ENCODE measurements at regions not wholly inside any gene's neighbourhood (a gene's known extent, or its start where the extent isn't known, plus 50 kb on each side); places are given as distances from the start of the nearest gene placed in this dataset.
"Not testable (repeated sequence)": the region's sequence is repeated elsewhere in the genome, so short reads cannot be mapped to it uniquely, and the experiment has no call there.

- Histone ChIP-seq H3K27me3 (ENCODE audit: insufficient read depth, low read depth, severe bottlenecking) (peaks cover 5% of the 10 kb centered on the region), H3K4me3 (ENCODE audit: low read depth, low read length) (no peak overlapping the region), H3K36me3 (no peaks in the 10 kb centered on the region), H3K9me3 (ENCODE audit: severe bottlenecking) (no peaks in the 10 kb centered on the region), H3K27ac (no peak overlapping the region)
- DNase-seq: peak; percentile 13
- peak; percentile 59 for TF ChIP-seq CTCF (IDR thresholded peaks at IDR 0.05; ENCODE audit: low read depth, low read length)
Observed at GRCh38 chrX:65451663-65452062, 82.9 kb downstream of the LAS1L start.

DNA sequence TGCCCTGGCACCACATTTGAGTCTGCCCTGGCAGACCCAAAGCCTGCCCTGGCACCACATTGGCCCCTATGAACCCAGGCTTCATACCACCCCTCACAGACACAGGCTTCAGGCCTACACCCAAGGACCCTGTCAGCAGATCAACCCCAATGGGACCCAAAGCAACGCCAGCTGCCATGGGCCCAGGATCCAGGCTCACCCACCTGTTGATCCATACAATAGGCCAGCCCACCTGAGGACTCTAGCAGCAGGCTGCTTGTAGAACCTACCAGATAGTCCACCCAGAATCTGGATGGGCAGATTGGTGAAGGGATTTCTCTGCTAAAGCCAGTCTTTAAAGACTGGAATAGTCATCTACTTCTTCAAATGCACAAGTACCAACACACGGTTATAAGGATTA, 114.4 kb downstream of the LAS1L start:
- no peaks in the 10 kb centered on the region for H3K9me3 ChIP-seq (ENCODE audit: severe bottlenecking)
- H3K27me3 ChIP-seq (ENCODE audit: insufficient read depth, low read depth, severe bottlenecking): peaks cover 10% of the 10 kb centered on the region
- H3K4me3 ChIP-seq (ENCODE audit: low read depth, low read length): no peak overlapping the region
- no peak for DNase-seq
- TF ChIP-seq CTCF (IDR thresholded peaks at IDR 0.05; ENCODE audit: low read depth, low read length): no peak
- no peak overlapping the region for H3K27ac ChIP-seq
- no peaks in the 10 kb centered on the region for H3K36me3 ChIP-seq

GRCh38 chrX:65407662-65408061, 126.9 kb downstream of the LAS1L start:
- H3K27ac ChIP-seq; H3K36me3 ChIP-seq; DNase-seq; H3K4me3 ChIP-seq (ENCODE audit: low read depth, low read length); H3K9me3 ChIP-seq (ENCODE audit: severe bottlenecking): not testable (repeated sequence)
- peaks cover 37% of the 10 kb centered on the region for H3K27me3 ChIP-seq (ENCODE audit: insufficient read depth, low read depth, severe bottlenecking)

DNA sequence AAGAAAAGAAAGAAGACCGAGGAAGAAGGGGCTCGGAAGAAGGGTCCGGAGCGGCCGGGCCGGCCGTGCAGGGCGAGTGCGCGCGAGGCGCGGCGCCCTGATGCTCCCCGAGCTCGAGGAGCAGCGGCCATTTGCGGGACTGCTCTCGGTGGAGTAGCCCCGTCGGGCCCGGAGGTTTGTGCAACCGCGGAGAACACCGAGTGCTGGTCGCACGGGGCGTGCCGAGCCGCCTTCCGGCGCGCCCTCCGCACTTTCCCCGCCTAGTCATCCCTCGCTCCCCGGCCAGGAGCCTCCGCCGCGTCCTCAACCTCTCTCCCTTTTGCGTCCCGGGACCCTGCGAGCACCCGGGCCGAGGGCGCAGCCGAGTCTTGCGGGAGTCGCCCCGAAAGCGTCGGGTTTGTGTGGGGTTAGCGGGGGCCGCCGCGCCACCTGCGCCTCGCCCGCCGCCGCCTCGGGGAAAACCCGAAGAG, 127.4 kb downstream of the LAS1L start:
- Histone ChIP-seq H3K36me3 (no peaks in the 10 kb centered on the region), H3K9me3 (ENCODE audit: severe bottlenecking) (no peaks in the 10 kb centered on the region), H3K4me3 (ENCODE audit: low read depth, low read length) (no peak overlapping the region), H3K27me3 (ENCODE audit: insufficient read depth, low read depth, severe bottlenecking) (peaks cover 36% of the 10 kb centered on the region), H3K27ac (no peak overlapping the region)
- no peak for TF ChIP-seq CTCF (IDR thresholded peaks at IDR 0.05; ENCODE audit: low read depth, low read length)
- no peak for DNase-seq

GRCh38 chrX:65406532-65406931, 128.1 kb downstream of the LAS1L start:
- H3K9me3 ChIP-seq (ENCODE audit: severe bottlenecking): no peaks in the 10 kb centered on the region
- no peak overlapping the region for H3K4me3 ChIP-seq (ENCODE audit: low read depth, low read length)
- peaks cover 33% of the 10 kb centered on the region for H3K27me3 ChIP-seq (ENCODE audit: insufficient read depth, low read depth, severe bottlenecking)
- no peaks in the 10 kb centered on the region for H3K36me3 ChIP-seq
- TF ChIP-seq CTCF (IDR thresholded peaks at IDR 0.05; ENCODE audit: low read depth, low read length): no peak
- DNase-seq: no peak
- H3K27ac ChIP-seq: no peak overlapping the region

DNA sequence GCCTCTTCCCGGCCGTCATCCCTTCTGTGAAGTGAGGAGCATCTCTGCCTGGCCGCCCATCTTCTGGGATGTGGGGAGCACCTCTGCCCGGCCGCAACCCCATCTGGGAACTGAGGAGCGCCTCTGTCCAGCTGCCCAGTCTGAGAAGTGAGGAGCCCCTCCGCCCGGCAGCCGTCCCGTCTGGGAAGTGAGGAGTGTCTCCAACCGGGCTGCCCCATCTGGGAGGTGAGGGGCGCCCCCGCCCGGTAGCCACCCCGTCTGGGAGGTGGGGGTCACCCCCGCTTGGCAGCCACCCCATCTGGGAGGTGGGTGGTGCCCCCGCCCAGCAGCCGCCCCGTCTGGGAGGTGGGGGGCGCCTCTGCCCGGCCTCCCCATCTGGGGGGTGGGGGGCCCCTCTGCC, 142.3 kb downstream of the LAS1L start:
- TF ChIP-seq CTCF (IDR thresholded peaks at IDR 0.05; ENCODE audit: low read depth, low read length): no peak
- no peak for DNase-seq
- Histone ChIP-seq H3K9me3 (ENCODE audit: severe bottlenecking) (peaks cover 4% of the 10 kb centered on the region), H3K4me3 (ENCODE audit: low read depth, low read length) (no peak overlapping the region), H3K36me3 (no peaks in the 10 kb centered on the region), H3K27me3 (ENCODE audit: insufficient read depth, low read depth, severe bottlenecking) (peaks cover 13% of the 10 kb centered on the region), H3K27ac (no peak overlapping the region)

DNA sequence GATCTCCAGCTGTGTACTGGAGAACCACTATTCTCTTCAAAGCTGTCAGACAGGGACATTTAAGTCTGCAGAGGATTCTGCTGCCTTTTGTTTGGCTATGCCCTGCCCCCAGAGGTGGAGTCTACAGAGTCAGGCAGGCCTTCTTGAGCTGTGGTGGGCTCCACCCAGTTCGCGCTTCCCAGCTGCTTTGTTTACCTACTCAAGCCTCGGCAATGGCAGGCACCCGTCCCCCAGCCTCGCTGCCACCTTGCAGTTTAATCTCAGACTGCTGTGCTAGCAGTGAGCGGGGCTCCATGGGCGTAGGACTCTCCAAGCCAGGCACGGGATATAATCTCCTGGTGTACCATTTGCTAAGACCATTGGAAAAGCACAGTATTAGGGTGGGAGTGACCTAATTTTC, 145.5 kb downstream of the LAS1L start:
- not testable (repeated sequence) for H3K27me3 ChIP-seq (ENCODE audit: insufficient read depth, low read depth, severe bottlenecking); DNase-seq; H3K27ac ChIP-seq

More for the DNA sequence above, 145.5 kb downstream of the LAS1L start:
- H3K36me3 ChIP-seq; H3K9me3 ChIP-seq (ENCODE audit: severe bottlenecking); H3K4me3 ChIP-seq (ENCODE audit: low read depth, low read length): not testable (repeated sequence)
